CD4-positive, alpha-beta memory T cell (primary cell): ENCODE measurements at regions not wholly inside any gene's neighbourhood (a gene's known extent, or its start where the extent isn't known, plus 50 kb on each side); places are given as distances from the start of the nearest gene placed in this dataset.

Experiments
- CTCF ChIA-PET: fragments of 350-600 bp; sonication (Branson Sonifier 250); formaldehyde crosslinking; loops from one replicate; lab custom pipeline; 2021; ENCODE audit warnings: inconsistent platforms; ENCODE audit not compliant: partially characterized antibody; lab: Charles Lee
- POLR2A ChIA-PET: fragments of 350-600 bp; sonication (Branson Sonifier 250); formaldehyde crosslinking; loops from one replicate; lab custom pipeline; 2021; ENCODE audit not compliant: partially characterized antibody; lab: Charles Lee
- DNase-seq, 5 donors: peaks; one replicate each; pipeline versions ENCODE4 v3.0.0 to v3.0.0-alpha.2; 2020 to 2022; ENCODE audit warnings: mixed read lengths in 1 of 5
- H3K27ac ChIP-seq: one replicate; pipeline ENCODE4 v1.7.0; 2013; ENCODE audit warnings: low read depth, low read length
- H3K27me3 ChIP-seq: 2 replicates; pipeline ENCODE4 v1.7.0; 2013; ENCODE audit warnings: mild to moderate bottlenecking, low read length, moderate library complexity; ENCODE audit not compliant: insufficient read depth
- H3K36me3 ChIP-seq: 2 replicates; pipeline ENCODE4 v1.7.0; 2013; ENCODE audit warnings: mild to moderate bottlenecking, low read length, moderate library complexity; ENCODE audit not compliant: insufficient read depth
- H3K4me1 ChIP-seq: 2 replicates; pipeline ENCODE4 v1.7.0; 2013; ENCODE audit warnings: mild to moderate bottlenecking, low read length, moderate library complexity; ENCODE audit not compliant: insufficient read depth
- H3K4me3 ChIP-seq, 2 donors: one replicate each; pipeline ENCODE4 v1.7.0; 2013; ENCODE audit warnings: low read length in 2 of 2, mild to moderate bottlenecking in 1 of 2
- H3K9me3 ChIP-seq, 2 donors: one replicate each; pipeline ENCODE4 v1.7.0; 2013; ENCODE audit warnings: low read length in 2 of 2, control low read depth in 1 of 2; ENCODE audit not compliant: control insufficient read depth in 1 of 2
- H3K27ac Mint-ChIP-seq, 7 donors: one replicate each; pipeline ENCODE4 v1.8.0; 2020 to 2021; ENCODE audit warnings: mixed read lengths in 7 of 7, mild to moderate bottlenecking in 6 of 7, inconsistent platforms in 3 of 7, moderate library complexity in 3 of 7
- H3K27me3 Mint-ChIP-seq, 2 donors: one replicate each; pipeline ENCODE4 v1.8.0; 2020 to 2021; ENCODE audit warnings: mixed read lengths in 2 of 2
- H3K36me3 Mint-ChIP-seq, 2 donors: one replicate each; pipeline ENCODE4 v1.8.0; 2020 to 2021; ENCODE audit warnings: mixed read lengths in 2 of 2, inconsistent platforms in 1 of 2, mild to moderate bottlenecking in 1 of 2
- H3K4me1 Mint-ChIP-seq, 4 donors: one replicate each; pipeline ENCODE4 v1.8.0; 2020 to 2021; ENCODE audit warnings: mixed read lengths in 4 of 4, mild to moderate bottlenecking in 1 of 4
- H3K4me3 Mint-ChIP-seq, 8 donors: one replicate each; pipeline ENCODE4 v1.8.0; 2020 to 2021; ENCODE audit warnings: mixed read lengths in 8 of 8, mild to moderate bottlenecking in 7 of 8, moderate library complexity in 6 of 8, inconsistent platforms in 3 of 8
- H3K9me3 Mint-ChIP-seq, 8 donors: one replicate each; pipeline ENCODE4 v1.8.0; 2020 to 2021; ENCODE audit warnings: mixed read lengths in 8 of 8, mild to moderate bottlenecking in 5 of 8, inconsistent platforms in 3 of 8, moderate library complexity in 1 of 8
- intact Hi-C: fragments of 100-400 bp; cut with micrococcal nuclease; formaldehyde crosslinking; loops from one replicate; pipeline ENCODE4 v1.15.1; 2023

- no peak overlapping the region for H3K27ac ChIP-seq
- intact Hi-C loops, result no loop called here
- no peak for DNase-seq
- Mint-ChIP-seq H3K27ac (no peak overlapping the region), H3K9me3 (peaks cover 0 to 2% (median 0%) of the 10 kb centered on the region in 8 donors), H3K4me3 (no peak overlapping the region), H3K27me3 (peaks cover 4 to 5% of the 10 kb centered on the region in 2 donors), H3K4me1 (no peaks in the 10 kb centered on the region), H3K36me3 (no peaks in the 10 kb centered on the region)
- CTCF ChIA-PET, result no interaction called here
- H3K36me3 ChIP-seq, result no peaks in the 10 kb centered on the region
- POLR2A ChIA-PET, result no interaction called here
- no peaks in the 10 kb centered on the region for H3K27me3 ChIP-seq
- H3K4me3 ChIP-seq, result no peak overlapping the region
- no peaks in the 10 kb centered on the region for H3K9me3 ChIP-seq
- H3K4me1 ChIP-seq, result no peaks in the 10 kb centered on the region
Observed at GRCh38 chr12:98123021-98123461, 392.3 kb upstream of the TMPO start.

- ChIA-PET POLR2A (no interaction called here), CTCF (no interaction called here)
- H3K9me3 Mint-ChIP-seq, result peaks cover 0 to 9% (median 0%) of the 10 kb centered on the region in 8 donors
- no peak overlapping the region for H3K27ac Mint-ChIP-seq
- no peaks in the 10 kb centered on the region for H3K36me3 Mint-ChIP-seq
- no peak for DNase-seq
- H3K27me3 ChIP-seq, result no peaks in the 10 kb centered on the region
- H3K27me3 Mint-ChIP-seq, result peaks cover 2 to 6% of the 10 kb centered on the region in 2 donors
- no peak overlapping the region for H3K4me3 Mint-ChIP-seq
- intact Hi-C loops, result no loop called here
- H3K36me3 ChIP-seq, result no peaks in the 10 kb centered on the region
- no peaks in the 10 kb centered on the region for H3K4me1 Mint-ChIP-seq
- H3K9me3 ChIP-seq, result no peaks in the 10 kb centered on the region
- H3K27ac ChIP-seq, result no peak overlapping the region
- no peaks in the 10 kb centered on the region for H3K4me1 ChIP-seq
- H3K4me3 ChIP-seq, result no peak overlapping the region
Observed at GRCh38 chr12:98126637-98127335, 388.6 kb upstream of the TMPO start.

GRCh38 chr12:98127336-98127679 is 388.1 kb upstream of the TMPO start:
- ChIA-PET POLR2A (no interaction called here), CTCF (no interaction called here)
- Histone ChIP-seq H3K27me3 (no peaks in the 10 kb centered on the region), H3K9me3 (no peaks in the 10 kb centered on the region), H3K36me3 (no peaks in the 10 kb centered on the region), H3K4me3 (no peak overlapping the region), H3K4me1 (no peaks in the 10 kb centered on the region), H3K27ac (no peak overlapping the region)
- H3K27ac Mint-ChIP-seq, result no peak overlapping the region
- H3K36me3 Mint-ChIP-seq, result no peaks in the 10 kb centered on the region
- no peak overlapping the region for H3K4me3 Mint-ChIP-seq
- DNase-seq, result no peak
- intact Hi-C loops, result no loop called here
- peaks cover 2 to 6% of the 10 kb centered on the region in 2 donors for H3K27me3 Mint-ChIP-seq
- no peaks in the 10 kb centered on the region for H3K4me1 Mint-ChIP-seq
- peaks cover 0 to 9% (median 0%) of the 10 kb centered on the region in 8 donors for H3K9me3 Mint-ChIP-seq

- no peak overlapping the region for H3K4me3 ChIP-seq
- no peaks in the 10 kb centered on the region for H3K36me3 ChIP-seq
- Mint-ChIP-seq H3K4me1 (no peaks in the 10 kb centered on the region), H3K4me3 (no peak overlapping the region), H3K27me3 (peaks cover 3 to 7% of the 10 kb centered on the region in 2 donors), H3K27ac (no peak overlapping the region), H3K36me3 (no peaks in the 10 kb centered on the region), H3K9me3 (peaks cover 0 to 9% (median 0%) of the 10 kb centered on the region in 8 donors)
- POLR2A ChIA-PET, result no interaction called here
- no peaks in the 10 kb centered on the region for H3K9me3 ChIP-seq
- H3K27me3 ChIP-seq, result no peaks in the 10 kb centered on the region
- no peaks in the 10 kb centered on the region for H3K4me1 ChIP-seq
- H3K27ac ChIP-seq, result no peak overlapping the region
- no peak for DNase-seq
- intact Hi-C loops, result no loop called here
- CTCF ChIA-PET, result no interaction called here
Observed at GRCh38 chr12:98127854-98128253, 387.5 kb upstream of the TMPO start.

- Histone ChIP-seq H3K4me3 (no peak overlapping the region), H3K27ac (no peak overlapping the region), H3K27me3 (no peaks in the 10 kb centered on the region), H3K4me1 (no peaks in the 10 kb centered on the region), H3K9me3 (no peaks in the 10 kb centered on the region), H3K36me3 (no peaks in the 10 kb centered on the region)
- Mint-ChIP-seq H3K27ac (no peak overlapping the region), H3K4me3 (no peak overlapping the region), H3K4me1 (peaks cover 0 to 3% (median 0%) of the 10 kb centered on the region in 4 donors), H3K9me3 (peaks cover 0 to 2% (median 0%) of the 10 kb centered on the region in 8 donors), H3K36me3 (no peaks in the 10 kb centered on the region), H3K27me3 (peaks cover 2 to 5% of the 10 kb centered on the region in 2 donors)
- intact Hi-C loops, result no loop called here
- ChIA-PET POLR2A (no interaction called here), CTCF (no interaction called here)
- DNase-seq, result no peak
Observed at GRCh38 chr12:98136544-98136943, 378.8 kb upstream of the TMPO start.

- Histone ChIP-seq H3K4me3 (no peak overlapping the region), H3K36me3 (no peaks in the 10 kb centered on the region), H3K27me3 (no peaks in the 10 kb centered on the region), H3K27ac (no peak overlapping the region), H3K9me3 (no peaks in the 10 kb centered on the region), H3K4me1 (no peaks in the 10 kb centered on the region)
- no peak overlapping the region for H3K4me3 Mint-ChIP-seq
- intact Hi-C loops, result no loop called here
- CTCF ChIA-PET, result no interaction called here
- POLR2A ChIA-PET, result no interaction called here
- H3K27me3 Mint-ChIP-seq, result peaks cover 2 to 5% of the 10 kb centered on the region in 2 donors
- H3K36me3 Mint-ChIP-seq, result no peaks in the 10 kb centered on the region
- no peak overlapping the region for H3K27ac Mint-ChIP-seq
- no peak for DNase-seq
- H3K4me1 Mint-ChIP-seq, result peaks cover 0 to 3% (median 0%) of the 10 kb centered on the region in 4 donors
- peaks cover 0 to 2% (median 0%) of the 10 kb centered on the region in 8 donors for H3K9me3 Mint-ChIP-seq
Observed at GRCh38 chr12:98137278-98137677, 378.1 kb upstream of the TMPO start.

GRCh38 chr12:98144953-98145352 is 370.4 kb upstream of the TMPO start:
- Histone ChIP-seq H3K27ac (no peak overlapping the region), H3K9me3 (no peaks in the 10 kb centered on the region), H3K4me3 (no peak overlapping the region), H3K27me3 (no peaks in the 10 kb centered on the region), H3K36me3 (no peaks in the 10 kb centered on the region), H3K4me1 (no peaks in the 10 kb centered on the region)
- Mint-ChIP-seq H3K27ac (no peak overlapping the region), H3K36me3 (no peaks in the 10 kb centered on the region), H3K9me3 (peaks cover 0 to 4% (median 0%) of the 10 kb centered on the region in 8 donors), H3K4me1 (no peaks in the 10 kb centered on the region), H3K27me3 (peaks cover 0 to 6% of the 10 kb centered on the region in 2 donors), H3K4me3 (no peak overlapping the region)
- ChIA-PET CTCF (no interaction called here), POLR2A (no interaction called here)
- intact Hi-C loops, result no loop called here
- no peak for DNase-seq
